ENCODE measurements at regions not wholly inside any gene's neighbourhood (a gene's known extent, or its start where the extent isn't known, plus 50 kb on each side); places are given as distances from the start of the nearest gene placed in this dataset.
A peak's percentile ranks its signal among the peaks of the same experiment; 100 is the strongest.
"Not testable (repeated sequence)": the region's sequence is repeated elsewhere in the genome, so short reads cannot be mapped to it uniquely, and the experiment has no call there.

GRCh38 chr4:85170241-85170640, 203.8 kb upstream of the WDFY3 start:
- Histone ChIP-seq H3K27ac (ENCODE audit: low read depth, low read length) (no peak overlapping the region), H3K27me3 (ENCODE audit: control insufficient read depth in 5 of 5, insufficient read depth in 4 of 5, low read length in 5 of 5) (no peaks in the 10 kb centered on the region), H3K4me1 (ENCODE audit: control insufficient read depth in 5 of 5, insufficient read depth in 5 of 5, low read length in 5 of 5) (no peaks in the 10 kb centered on the region), H3K36me3 (ENCODE audit: control insufficient read depth in 5 of 5, insufficient read depth in 5 of 5, low read length in 5 of 5) (no peaks in the 10 kb centered on the region), H3K9me3 (ENCODE audit: control insufficient read depth in 5 of 5, low read length in 5 of 5) (peaks cover 0 to 6% (median 4%) of the 10 kb centered on the region in 5 donors), H3K9ac (ENCODE audit: low read length in 5 of 5) (no peak overlapping the region), H3K4me3 (ENCODE audit: low read depth in 1 of 5, low read length in 5 of 5) (no peak overlapping the region)

GRCh38 chr4:85175190-85175589, 208.7 kb upstream of the WDFY3 start:
- Histone ChIP-seq H3K4me3 (ENCODE audit: low read depth in 1 of 5, low read length in 5 of 5) (no peak overlapping the region), H3K36me3 (ENCODE audit: control insufficient read depth in 5 of 5, insufficient read depth in 5 of 5, low read length in 5 of 5) (no peaks in the 10 kb centered on the region), H3K9ac (ENCODE audit: low read length in 5 of 5) (no peak overlapping the region), H3K4me1 (ENCODE audit: control insufficient read depth in 5 of 5, insufficient read depth in 5 of 5, low read length in 5 of 5) (no peaks in the 10 kb centered on the region), H3K27me3 (ENCODE audit: control insufficient read depth in 5 of 5, insufficient read depth in 4 of 5, low read length in 5 of 5) (no peaks in the 10 kb centered on the region), H3K9me3 (ENCODE audit: control insufficient read depth in 5 of 5, low read length in 5 of 5) (peaks cover 0 to 10% (median 4%) of the 10 kb centered on the region in 5 donors), H3K27ac (ENCODE audit: low read depth, low read length) (no peak overlapping the region)

GRCh38 chr4:85177092-85177491, 210.6 kb upstream of the WDFY3 start:
- Histone ChIP-seq H3K36me3 (ENCODE audit: control insufficient read depth in 5 of 5, insufficient read depth in 5 of 5, low read length in 5 of 5) (no peaks in the 10 kb centered on the region), H3K9me3 (ENCODE audit: control insufficient read depth in 5 of 5, low read length in 5 of 5) (peaks cover 0 to 10% (median 4%) of the 10 kb centered on the region in 5 donors), H3K9ac (ENCODE audit: low read length in 5 of 5) (no peak overlapping the region), H3K4me1 (ENCODE audit: control insufficient read depth in 5 of 5, insufficient read depth in 5 of 5, low read length in 5 of 5) (no peaks in the 10 kb centered on the region), H3K4me3 (ENCODE audit: low read depth in 1 of 5, low read length in 5 of 5) (no peak overlapping the region), H3K27ac (ENCODE audit: low read depth, low read length) (no peak overlapping the region), H3K27me3 (ENCODE audit: control insufficient read depth in 5 of 5, insufficient read depth in 4 of 5, low read length in 5 of 5) (no peaks in the 10 kb centered on the region)

- no peaks in the 10 kb centered on the region for H3K27me3 ChIP-seq (ENCODE audit: control insufficient read depth in 5 of 5, insufficient read depth in 4 of 5, low read length in 5 of 5)
- no peaks in the 10 kb centered on the region for H3K4me1 ChIP-seq (ENCODE audit: control insufficient read depth in 5 of 5, insufficient read depth in 5 of 5, low read length in 5 of 5)
- no peak overlapping the region for H3K4me3 ChIP-seq (ENCODE audit: low read depth in 1 of 5, low read length in 5 of 5)
- peaks cover 0 to 10% (median 4%) of the 10 kb centered on the region in 5 donors for H3K9me3 ChIP-seq (ENCODE audit: control insufficient read depth in 5 of 5, low read length in 5 of 5)
- no peak overlapping the region for H3K9ac ChIP-seq (ENCODE audit: low read length in 5 of 5)
- H3K27ac ChIP-seq (ENCODE audit: low read depth, low read length) = no peak overlapping the region
- H3K36me3 ChIP-seq (ENCODE audit: control insufficient read depth in 5 of 5, insufficient read depth in 5 of 5, low read length in 5 of 5) = no peaks in the 10 kb centered on the region
Observed at GRCh38 chr4:85177679-85178078, 211.2 kb upstream of the WDFY3 start.

- H3K4me3 ChIP-seq (ENCODE audit: low read depth in 1 of 5, low read length in 5 of 5) = no peak overlapping the region
Observed at GRCh38 chr4:85180533-85180932, 214.0 kb upstream of the WDFY3 start.

GRCh38 chr4:85187106-85187505, 220.6 kb upstream of the WDFY3 start:
- Histone ChIP-seq H3K4me1 (ENCODE audit: control insufficient read depth in 5 of 5, insufficient read depth in 5 of 5, low read length in 5 of 5) (no peaks in the 10 kb centered on the region), H3K9me3 (ENCODE audit: control insufficient read depth in 5 of 5, low read length in 5 of 5) (peaks cover 0 to 4% (median 0%) of the 10 kb centered on the region in 5 donors), H3K27me3 (ENCODE audit: control insufficient read depth in 5 of 5, insufficient read depth in 4 of 5, low read length in 5 of 5) (no peaks in the 10 kb centered on the region), H3K9ac (ENCODE audit: low read length in 5 of 5) (no peak overlapping the region), H3K36me3 (ENCODE audit: control insufficient read depth in 5 of 5, insufficient read depth in 5 of 5, low read length in 5 of 5) (no peaks in the 10 kb centered on the region), H3K4me3 (ENCODE audit: low read depth in 1 of 5, low read length in 5 of 5) (no peak overlapping the region), H3K27ac (ENCODE audit: low read depth, low read length) (no peak overlapping the region)

More at GRCh38 chr4:85180533-85180932, 214.0 kb upstream of the WDFY3 start:
- Histone ChIP-seq H3K9me3 (ENCODE audit: control insufficient read depth in 5 of 5, low read length in 5 of 5) (peaks cover 0 to 3% (median 0%) of the 10 kb centered on the region in 5 donors), H3K36me3 (ENCODE audit: control insufficient read depth in 5 of 5, insufficient read depth in 5 of 5, low read length in 5 of 5) (no peaks in the 10 kb centered on the region), H3K4me1 (ENCODE audit: control insufficient read depth in 5 of 5, insufficient read depth in 5 of 5, low read length in 5 of 5) (no peaks in the 10 kb centered on the region), H3K27ac (ENCODE audit: low read depth, low read length) (no peak overlapping the region), H3K9ac (ENCODE audit: low read length in 5 of 5) (no peak overlapping the region), H3K27me3 (ENCODE audit: control insufficient read depth in 5 of 5, insufficient read depth in 4 of 5, low read length in 5 of 5) (no peaks in the 10 kb centered on the region)

- H3K36me3 ChIP-seq (ENCODE audit: control insufficient read depth in 5 of 5, insufficient read depth in 5 of 5, low read length in 5 of 5); H3K27ac ChIP-seq (ENCODE audit: low read depth, low read length); H3K27me3 ChIP-seq (ENCODE audit: control insufficient read depth in 5 of 5, insufficient read depth in 4 of 5, low read length in 5 of 5); H3K9ac ChIP-seq (ENCODE audit: low read length in 5 of 5); H3K4me1 ChIP-seq (ENCODE audit: control insufficient read depth in 5 of 5, insufficient read depth in 5 of 5, low read length in 5 of 5): not testable (repeated sequence)
- peak overlapping the region in 1 of 5 donors; percentile 17 for H3K4me3 ChIP-seq (ENCODE audit: low read depth in 1 of 5, low read length in 5 of 5)
- peaks cover 3 to 27% (median 16%) of the 10 kb centered on the region in 5 donors for H3K9me3 ChIP-seq (ENCODE audit: control insufficient read depth in 5 of 5, low read length in 5 of 5)
Observed at GRCh38 chr4:85196015-85196414, 229.5 kb upstream of the WDFY3 start.

GRCh38 chr4:85200106-85200505, 233.6 kb upstream of the WDFY3 start:
- no peak overlapping the region for H3K4me3 ChIP-seq (ENCODE audit: low read depth in 1 of 5, low read length in 5 of 5)
- H3K9me3 ChIP-seq (ENCODE audit: control insufficient read depth in 5 of 5, low read length in 5 of 5) = peaks cover 3 to 31% (median 18%) of the 10 kb centered on the region in 5 donors
- H3K4me1 ChIP-seq (ENCODE audit: control insufficient read depth in 5 of 5, insufficient read depth in 5 of 5, low read length in 5 of 5) = no peaks in the 10 kb centered on the region
- no peak overlapping the region for H3K27ac ChIP-seq (ENCODE audit: low read depth, low read length)
- no peaks in the 10 kb centered on the region for H3K27me3 ChIP-seq (ENCODE audit: control insufficient read depth in 5 of 5, insufficient read depth in 4 of 5, low read length in 5 of 5)
- H3K9ac ChIP-seq (ENCODE audit: low read length in 5 of 5) = no peak overlapping the region
- H3K36me3 ChIP-seq (ENCODE audit: control insufficient read depth in 5 of 5, insufficient read depth in 5 of 5, low read length in 5 of 5) = no peaks in the 10 kb centered on the region

GRCh38 chr4:85209161-85209560, 242.7 kb upstream of the WDFY3 start:
- no peaks in the 10 kb centered on the region for H3K36me3 ChIP-seq (ENCODE audit: control insufficient read depth in 5 of 5, insufficient read depth in 5 of 5, low read length in 5 of 5)
- H3K9me3 ChIP-seq (ENCODE audit: control insufficient read depth in 5 of 5, low read length in 5 of 5) = peaks cover 0 to 16% (median 4%) of the 10 kb centered on the region in 5 donors
- no peaks in the 10 kb centered on the region for H3K4me1 ChIP-seq (ENCODE audit: control insufficient read depth in 5 of 5, insufficient read depth in 5 of 5, low read length in 5 of 5)
- no peak overlapping the region for H3K9ac ChIP-seq (ENCODE audit: low read length in 5 of 5)
- H3K27ac ChIP-seq (ENCODE audit: low read depth, low read length) = no peak overlapping the region
- no peaks in the 10 kb centered on the region for H3K27me3 ChIP-seq (ENCODE audit: control insufficient read depth in 5 of 5, insufficient read depth in 4 of 5, low read length in 5 of 5)
- H3K4me3 ChIP-seq (ENCODE audit: low read depth in 1 of 5, low read length in 5 of 5) = no peak overlapping the region

GRCh38 chr4:85210353-85210752, 243.9 kb upstream of the WDFY3 start:
- no peaks in the 10 kb centered on the region for H3K36me3 ChIP-seq (ENCODE audit: control insufficient read depth in 5 of 5, insufficient read depth in 5 of 5, low read length in 5 of 5)
- H3K4me3 ChIP-seq (ENCODE audit: low read depth in 1 of 5, low read length in 5 of 5) = no peak overlapping the region
- no peaks in the 10 kb centered on the region for H3K4me1 ChIP-seq (ENCODE audit: control insufficient read depth in 5 of 5, insufficient read depth in 5 of 5, low read length in 5 of 5)
- H3K27me3 ChIP-seq (ENCODE audit: control insufficient read depth in 5 of 5, insufficient read depth in 4 of 5, low read length in 5 of 5) = no peaks in the 10 kb centered on the region
- H3K27ac ChIP-seq (ENCODE audit: low read depth, low read length) = no peak overlapping the region
- no peak overlapping the region for H3K9ac ChIP-seq (ENCODE audit: low read length in 5 of 5)
- H3K9me3 ChIP-seq (ENCODE audit: control insufficient read depth in 5 of 5, low read length in 5 of 5) = peaks cover 0 to 16% (median 3%) of the 10 kb centered on the region in 5 donors

GRCh38 chr4:85216571-85216970, 250.1 kb upstream of the WDFY3 start:
- not testable (repeated sequence) for H3K4me1 ChIP-seq (ENCODE audit: control insufficient read depth in 5 of 5, insufficient read depth in 5 of 5, low read length in 5 of 5); H3K9ac ChIP-seq (ENCODE audit: low read length in 5 of 5)
- peaks cover 3 to 30% (median 10%) of the 10 kb centered on the region in 5 donors for H3K9me3 ChIP-seq (ENCODE audit: control insufficient read depth in 5 of 5, low read length in 5 of 5)

More at GRCh38 chr4:85216571-85216970, 250.1 kb upstream of the WDFY3 start:
- H3K27ac ChIP-seq (ENCODE audit: low read depth, low read length); H3K27me3 ChIP-seq (ENCODE audit: control insufficient read depth in 5 of 5, insufficient read depth in 4 of 5, low read length in 5 of 5); H3K4me3 ChIP-seq (ENCODE audit: low read depth in 1 of 5, low read length in 5 of 5); H3K36me3 ChIP-seq (ENCODE audit: control insufficient read depth in 5 of 5, insufficient read depth in 5 of 5, low read length in 5 of 5): not testable (repeated sequence)
